RWPE2 (cell line): ENCODE measurements at regions not wholly inside any gene's neighbourhood (a gene's known extent, or its start where the extent isn't known, plus 50 kb on each side); places are given as distances from the start of the nearest gene placed in this dataset.
"Not testable (repeated sequence)": the region's sequence is repeated elsewhere in the genome, so short reads cannot be mapped to it uniquely, and the experiment has no call there.

Experiments used
- ATAC-seq: fragments of 200-7000 bp; cut with Tn5 transposase; 3 replicates; pipeline ENCODE4 v1.9.1; 2021; ENCODE audit warnings: low read depth
- DNase-seq: peaks from one replicate; pipeline ENCODE4 v3.0.0-alpha.2; 2020; ENCODE audit warnings: low spot score
- H3K27ac ChIP-seq: fragments of 450-650 bp; 2 replicates; pipeline ENCODE4 v1.5.1; 2017; ENCODE audit warnings: mild to moderate bottlenecking; ENCODE audit not compliant: poor library complexity, severe bottlenecking
- H3K27me3 ChIP-seq: fragments of 250-450 bp; sonication (Bioruptor Pico); 2 replicates; pipeline ENCODE4 v1.5.1; 2021; ENCODE audit warnings: mild to moderate bottlenecking, moderate library complexity; ENCODE audit not compliant: insufficient read depth, poor library complexity, severe bottlenecking
- H3K36me3 ChIP-seq: fragments of 250-450 bp; sonication (Bioruptor Pico); 2 replicates; pipeline ENCODE4 v1.5.1; 2020; ENCODE audit warnings: low read depth, mild to moderate bottlenecking, moderate library complexity
- H3K4me1 ChIP-seq: fragments of 250-450 bp; sonication (Bioruptor Pico); 2 replicates; pipeline ENCODE4 v1.5.1; 2021; ENCODE audit warnings: mild to moderate bottlenecking, moderate library complexity; ENCODE audit not compliant: insufficient read depth, poor library complexity, severe bottlenecking
- H3K4me3 ChIP-seq: fragments of 250-450 bp; sonication (Bioruptor Pico); 2 replicates; pipeline ENCODE4 v1.5.1; 2021; ENCODE audit warnings: mild to moderate bottlenecking, moderate library complexity; ENCODE audit not compliant: severe bottlenecking
- H3K9me3 ChIP-seq: fragments of 250-450 bp; sonication (Bioruptor Pico); 2 replicates; pipeline ENCODE4 v1.5.1; 2021; ENCODE audit warnings: mild to moderate bottlenecking, moderate library complexity; ENCODE audit not compliant: severe bottlenecking
- TF ChIP-seq, protein P1 (sequence below): fragments of 450-650 bp; IDR thresholded peaks from one replicate; pipeline ENCODE4 v1.5.1; 2017; ENCODE audit warnings: mild to moderate bottlenecking, moderate library complexity; ENCODE audit not compliant: poor library complexity, severe bottlenecking

DNA sequence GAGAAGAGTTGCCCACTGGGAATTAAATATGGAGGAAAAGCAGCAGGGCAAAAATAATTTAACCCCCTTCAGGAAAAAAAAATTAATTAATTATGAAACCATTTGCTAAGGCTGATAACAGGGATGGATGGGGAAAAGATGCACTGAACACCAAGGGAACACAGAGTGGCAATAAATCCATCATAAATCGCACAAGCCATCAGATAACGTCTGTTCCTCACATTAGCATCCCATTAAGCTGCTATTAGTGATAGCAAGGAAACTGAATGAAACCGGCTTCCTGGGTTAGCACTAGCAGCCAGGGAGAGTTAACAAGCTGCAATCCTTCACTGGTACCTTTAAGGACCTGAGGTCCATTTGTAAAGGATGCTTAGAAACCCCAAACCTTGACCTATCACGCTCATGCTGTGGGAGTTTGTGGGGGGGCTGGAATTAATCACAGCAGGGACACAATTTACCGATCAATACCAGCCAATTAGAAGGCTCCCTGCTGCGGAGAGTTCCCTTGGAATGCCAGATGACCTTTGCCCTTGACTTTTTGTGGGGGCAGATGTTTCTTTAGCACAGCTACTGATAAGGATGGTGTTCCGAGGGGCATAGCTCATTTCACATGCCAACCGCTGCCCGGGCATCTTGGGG is 175.5 kb upstream of the KLF7 start:
- Histone ChIP-seq H3K4me1 (peaks cover 24% of the 10 kb centered on the region), H3K4me3 (no peak overlapping the region), H3K27me3 (no peaks in the 10 kb centered on the region), H3K36me3 (no peaks in the 10 kb centered on the region), H3K9me3 (no peaks in the 10 kb centered on the region), H3K27ac (no peak overlapping the region)
- DNase-seq = no peak
- no peak for ATAC-seq
- TF ChIP-seq, protein P1, sequence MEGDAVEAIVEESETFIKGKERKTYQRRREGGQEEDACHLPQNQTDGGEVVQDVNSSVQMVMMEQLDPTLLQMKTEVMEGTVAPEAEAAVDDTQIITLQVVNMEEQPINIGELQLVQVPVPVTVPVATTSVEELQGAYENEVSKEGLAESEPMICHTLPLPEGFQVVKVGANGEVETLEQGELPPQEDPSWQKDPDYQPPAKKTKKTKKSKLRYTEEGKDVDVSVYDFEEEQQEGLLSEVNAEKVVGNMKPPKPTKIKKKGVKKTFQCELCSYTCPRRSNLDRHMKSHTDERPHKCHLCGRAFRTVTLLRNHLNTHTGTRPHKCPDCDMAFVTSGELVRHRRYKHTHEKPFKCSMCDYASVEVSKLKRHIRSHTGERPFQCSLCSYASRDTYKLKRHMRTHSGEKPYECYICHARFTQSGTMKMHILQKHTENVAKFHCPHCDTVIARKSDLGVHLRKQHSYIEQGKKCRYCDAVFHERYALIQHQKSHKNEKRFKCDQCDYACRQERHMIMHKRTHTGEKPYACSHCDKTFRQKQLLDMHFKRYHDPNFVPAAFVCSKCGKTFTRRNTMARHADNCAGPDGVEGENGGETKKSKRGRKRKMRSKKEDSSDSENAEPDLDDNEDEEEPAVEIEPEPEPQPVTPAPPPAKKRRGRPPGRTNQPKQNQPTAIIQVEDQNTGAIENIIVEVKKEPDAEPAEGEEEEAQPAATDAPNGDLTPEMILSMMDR = no peak

DNA sequence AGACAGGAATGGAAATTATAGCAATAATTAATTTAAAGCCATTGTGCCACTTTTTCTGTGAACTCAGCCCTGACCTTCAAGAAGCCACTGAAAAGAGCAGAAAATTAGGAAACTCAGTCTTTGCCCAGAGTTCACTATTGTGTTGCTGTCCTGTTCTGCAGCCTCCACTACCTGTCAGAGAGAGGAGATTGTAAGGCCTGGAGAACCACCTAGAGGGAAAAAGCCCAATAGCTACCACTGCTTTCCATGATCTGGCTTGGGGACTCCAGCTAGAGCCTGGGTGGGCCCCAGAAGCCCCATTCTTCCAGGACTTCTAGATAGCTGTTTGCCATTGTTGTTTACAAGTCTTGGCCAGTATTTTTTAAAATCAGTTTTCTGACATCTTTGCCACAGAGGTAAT is 176.1 kb upstream of the KLF7 start:
- Histone ChIP-seq H3K4me3 (no peak overlapping the region), H3K36me3 (no peaks in the 10 kb centered on the region), H3K27ac (no peak overlapping the region), H3K9me3 (no peaks in the 10 kb centered on the region), H3K27me3 (no peaks in the 10 kb centered on the region), H3K4me1 (peaks cover 18% of the 10 kb centered on the region)
- ATAC-seq (no peak), DNase-seq (no peak)
- TF ChIP-seq, protein P1 = no peak

DNA sequence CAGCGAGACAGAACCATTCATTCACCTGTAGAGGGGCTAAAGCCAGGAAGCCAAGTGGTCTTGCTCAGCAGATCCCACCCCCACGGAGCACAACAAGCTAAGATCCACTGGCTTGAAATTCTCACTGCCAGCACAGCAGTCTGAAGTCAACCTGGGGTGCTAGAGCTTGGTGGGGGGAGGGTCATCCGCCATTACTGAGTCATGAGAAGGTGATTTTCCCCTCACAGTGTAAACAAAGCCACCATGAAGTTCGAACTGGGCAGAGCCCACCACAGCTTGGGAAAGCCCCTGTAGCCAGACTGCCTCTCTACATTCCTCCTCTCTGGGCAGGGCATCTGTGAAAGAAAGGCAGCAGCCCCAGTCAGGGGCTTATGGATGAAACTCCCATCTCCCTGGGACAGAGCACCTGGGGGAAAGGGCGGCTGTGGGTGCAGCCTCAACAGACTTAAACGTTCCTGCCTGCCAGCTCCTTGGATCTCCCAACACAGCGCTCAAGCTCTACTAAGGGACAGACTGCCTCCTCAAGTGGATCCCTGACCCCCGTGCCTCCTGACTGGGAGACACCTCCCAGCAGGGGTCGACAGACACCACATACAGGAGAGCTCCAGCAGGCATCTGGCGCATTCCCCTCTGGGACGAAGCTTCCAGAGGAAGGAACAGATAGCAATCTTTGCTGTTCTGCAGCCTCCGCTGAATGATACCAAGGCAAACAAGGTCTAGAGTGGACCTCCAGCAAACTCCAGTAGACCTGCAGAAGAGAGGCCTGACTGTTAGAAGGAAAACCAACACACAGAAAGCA is 179.0 kb upstream of the KLF7 start:
- not testable (repeated sequence) for H3K27ac ChIP-seq, ATAC-seq, H3K36me3 ChIP-seq, H3K4me3 ChIP-seq, H3K4me1 ChIP-seq, DNase-seq, H3K9me3 ChIP-seq, H3K27me3 ChIP-seq

DNA sequence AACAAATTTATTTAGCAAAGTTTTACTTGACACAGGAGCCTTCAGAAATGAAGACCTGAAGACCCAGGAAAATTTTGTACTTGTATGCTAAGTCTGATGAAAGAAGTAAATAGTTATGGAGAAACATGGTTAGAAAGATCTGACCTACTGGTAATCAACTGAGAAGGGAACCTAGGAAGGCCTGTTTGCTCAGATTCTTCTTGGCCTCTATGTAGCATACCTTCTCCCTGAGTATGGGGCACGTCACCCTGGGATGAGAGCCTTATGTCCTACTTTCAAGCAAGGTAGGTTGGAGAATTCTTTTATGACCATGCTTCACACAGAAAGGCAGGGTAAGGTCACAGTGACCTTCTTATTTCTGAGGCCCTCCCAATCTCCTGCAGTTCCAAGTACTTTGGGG is 178.6 kb upstream of the CREB1 start:
- TF ChIP-seq, protein P1 = no peak
- Histone ChIP-seq H3K9me3 (no peaks in the 10 kb centered on the region), H3K36me3 (no peaks in the 10 kb centered on the region), H3K27me3 (no peaks in the 10 kb centered on the region), H3K27ac (no peak overlapping the region), H3K4me3 (no peak overlapping the region), H3K4me1 (no peaks in the 10 kb centered on the region)
- DNase-seq (no peak), ATAC-seq (no peak)

DNA sequence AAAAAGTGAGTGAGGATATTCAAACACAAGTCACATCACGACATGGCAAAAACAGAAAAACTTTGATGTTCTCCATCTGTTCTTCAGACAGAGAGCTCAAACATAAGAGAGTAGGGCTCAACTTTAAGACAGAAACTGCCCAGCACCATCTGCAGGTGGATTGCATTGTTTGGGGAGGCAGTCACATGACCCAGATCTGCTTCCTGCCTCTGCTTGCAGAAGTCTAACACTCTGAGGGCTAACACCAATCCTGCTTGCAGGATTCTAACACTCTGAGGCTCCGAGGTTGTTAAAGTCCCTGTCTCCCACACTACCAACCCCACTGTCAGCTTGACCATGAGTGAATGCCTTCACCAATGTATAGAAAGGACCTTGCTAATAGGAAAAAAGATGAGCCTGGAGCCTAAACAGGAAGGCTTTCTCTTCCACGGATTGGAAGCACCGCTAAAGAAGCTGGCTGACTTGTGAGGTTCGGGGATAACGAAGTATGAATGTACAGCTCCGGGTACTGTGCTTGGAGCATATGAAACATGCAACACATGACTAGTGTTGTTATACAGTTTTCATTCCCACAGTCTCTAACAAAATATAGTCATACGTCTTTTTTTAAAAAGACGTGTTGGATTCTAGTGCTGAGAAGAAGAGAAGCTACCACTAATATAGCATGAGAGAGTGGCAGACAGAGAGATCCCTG is 176.6 kb upstream of the CREB1 start:
- DNase-seq (no peak), ATAC-seq (0 out of 3 replicates have a peak, but pooled peaks have one; percentile 45)
- H3K9me3 ChIP-seq = no peaks in the 10 kb centered on the region
- H3K4me1 ChIP-seq = no peaks in the 10 kb centered on the region
- H3K27ac ChIP-seq = no peak overlapping the region
- H3K27me3 ChIP-seq = no peaks in the 10 kb centered on the region
- H3K4me3 ChIP-seq = no peak overlapping the region
- TF ChIP-seq, protein P1 = no peak
- no peaks in the 10 kb centered on the region for H3K36me3 ChIP-seq
